Hepatocyte (in vitro differentiated cells): ENCODE measurements at regions not wholly inside any gene's neighbourhood (a gene's known extent, or its start where the extent isn't known, plus 50 kb on each side); places are given as distances from the start of the nearest gene placed in this dataset.
"Not testable (repeated sequence)": the region's sequence is repeated elsewhere in the genome, so short reads cannot be mapped to it uniquely, and the experiment has no call there.

Experiments
- DNase-seq: peaks from one replicate; pipeline ENCODE4 v3.0.0-alpha.2; 2016; ENCODE audit warnings: low spot score
- H2AFZ ChIP-seq: fragments of 200-600 bp; sonication (generic); 2 replicates; pipeline ENCODE4 v1.6.0; 2016; ENCODE audit warnings: antibody characterized with exemption, mild to moderate bottlenecking
- H3K27ac ChIP-seq: fragments of 200-600 bp; sonication (generic); 2 replicates; pipeline ENCODE4 v1.5.1; 2016; ENCODE audit warnings: mild to moderate bottlenecking
- H3K27me3 ChIP-seq: fragments of 200-600 bp; sonication (generic); 2 replicates; pipeline ENCODE4 v1.6.1; 2016
- H3K36me3 ChIP-seq: fragments of 200-600 bp; sonication (generic); replicated peaks from 2 replicates; pipeline ENCODE4 v1.5.1; 2016; ENCODE audit warnings: low read depth; ENCODE audit not compliant: insufficient read depth
- H3K4me1 ChIP-seq: fragments of 200-600 bp; sonication (generic); 2 replicates; pipeline ENCODE4 v1.5.1; 2016; ENCODE audit warnings: mild to moderate bottlenecking, moderate library complexity; ENCODE audit not compliant: insufficient read depth
- H3K4me2 ChIP-seq: fragments of 200-600 bp; sonication (generic); 2 replicates; pipeline ENCODE4 v1.6.0; 2016
- H3K4me3 ChIP-seq: fragments of 200-600 bp; sonication (generic); 2 replicates; pipeline ENCODE4 v1.5.1; 2016; ENCODE audit warnings: mild to moderate bottlenecking
- H3K79me2 ChIP-seq: fragments of 200-600 bp; sonication (generic); 2 replicates; pipeline ENCODE4 v1.6.0; 2017; ENCODE audit warnings: mild to moderate bottlenecking
- H3K9me2 ChIP-seq: fragments of 200-600 bp; sonication (generic); replicated peaks from 2 replicates; pipeline ENCODE4 v1.6.0; 2017; ENCODE audit warnings: mild to moderate bottlenecking; ENCODE audit not compliant: insufficient read depth
- H3K9me3 ChIP-seq: fragments of 200-600 bp; sonication (generic); 2 replicates; pipeline ENCODE4 v1.5.1; 2016; ENCODE audit warnings: low read depth, mild to moderate bottlenecking
- H4K20me1 ChIP-seq: fragments of 200-600 bp; sonication (generic); 2 replicates; pipeline ENCODE4 v1.6.0; 2016; ENCODE audit warnings: mild to moderate bottlenecking; ENCODE audit not compliant: insufficient read depth, poor library complexity, severe bottlenecking
- CTCF ChIP-seq: fragments of 200-600 bp; sonication (generic); IDR thresholded peaks from 2 replicates; pipeline ENCODE4 v1.5.1; 2016; ENCODE audit warnings: antibody characterized with exemption, mild to moderate bottlenecking; ENCODE audit not compliant: poor library complexity
- EZH2 ChIP-seq: fragments of 200-600 bp; sonication (generic); IDR thresholded peaks from 2 replicates; pipeline ENCODE4 v1.6.1; 2016; ENCODE audit warnings: antibody characterized with exemption, mild to moderate bottlenecking, borderline replicate concordance
- EZH2phosphoT487 ChIP-seq: fragments of 200-600 bp; sonication (generic); IDR thresholded peaks from one replicate; pipeline ENCODE4 v1.6.1; 2018; ENCODE audit warnings: antibody characterized with exemption, mild to moderate bottlenecking, low read depth, moderate library complexity; ENCODE audit not compliant: unreplicated experiment, severe bottlenecking
- WGBS: methylation state at CpG from one replicate; pipeline ENCODE4 v1.1.6; 2016; ENCODE audit warnings: low lambda C conversion rate; ENCODE audit errors: missing lambda C conversion rate; 5-methylcytosine and 5-hydroxymethylcytosine counted together

- no peaks in the 10 kb centered on the region for H4K20me1 ChIP-seq
These were observed 142.8 kb downstream of the NECTIN1 start for GRCh38 chr11:119586181-119586580.

GRCh38 chr11:119585043-119585781 lies 143.8 kb downstream of the NECTIN1 start:
- no peaks in the 10 kb centered on the region for H3K36me3 ChIP-seq
- H3K9me3 ChIP-seq: no peaks in the 10 kb centered on the region
- no peak for TF ChIP-seq EZH2phosphoT487
- no peak for TF ChIP-seq CTCF
- no peak for TF ChIP-seq EZH2
- H3K27ac ChIP-seq: no peak overlapping the region
- H4K20me1 ChIP-seq: no peaks in the 10 kb centered on the region
- peaks cover 11% of the 10 kb centered on the region for H3K4me1 ChIP-seq
- peak overlapping the region; percentile 73 for H2AFZ ChIP-seq
- H3K79me2 ChIP-seq: no peaks in the 10 kb centered on the region
- 4% methylated on average over 26 of the region's 38 CpGs for WGBS
- no peaks in the 10 kb centered on the region for H3K9me2 ChIP-seq
- peaks cover 11% of the 10 kb centered on the region for H3K27me3 ChIP-seq
- H3K4me2 ChIP-seq: peak overlapping the region; percentile 97
- DNase-seq: peak; percentile 54
- H3K4me3 ChIP-seq: peak overlapping the region; percentile 41

More at GRCh38 chr11:119586181-119586580, 142.8 kb downstream of the NECTIN1 start:
- Histone ChIP-seq H3K4me1 (peaks cover 11% of the 10 kb centered on the region), H3K27me3 (peaks cover 11% of the 10 kb centered on the region), H3K27ac (no peak overlapping the region), H3K9me3 (no peaks in the 10 kb centered on the region), H3K4me3 (no peak overlapping the region), H3K79me2 (no peaks in the 10 kb centered on the region), H3K9me2 (no peaks in the 10 kb centered on the region), H3K36me3 (no peaks in the 10 kb centered on the region), H3K4me2 (no peak overlapping the region), H2AFZ (no peak overlapping the region)
- 71% methylated on average over 6 of the region's 6 CpGs for WGBS
- no peak for TF ChIP-seq EZH2phosphoT487
- DNase-seq: no peak

- Histone ChIP-seq H3K4me3 (peak overlapping the region; percentile 41), H3K4me2 (peak overlapping the region; percentile 97), H3K9me3 (no peaks in the 10 kb centered on the region), H3K27me3 (peaks cover 11% of the 10 kb centered on the region), H3K36me3 (no peaks in the 10 kb centered on the region), H4K20me1 (no peaks in the 10 kb centered on the region), H3K4me1 (peaks cover 11% of the 10 kb centered on the region), H3K79me2 (no peaks in the 10 kb centered on the region), H3K27ac (no peak overlapping the region), H2AFZ (peak overlapping the region; percentile 73), H3K9me2 (no peaks in the 10 kb centered on the region)
- TF ChIP-seq CTCF: no peak
- no peak for TF ChIP-seq EZH2phosphoT487
- no peak for TF ChIP-seq EZH2
- DNase-seq: peak; percentile 74
- 1% methylated on average over 53 of the region's 56 CpGs for WGBS
These were observed 144.6 kb downstream of the NECTIN1 start for GRCh38 chr11:119584193-119585042.

GRCh38 chr11:119583585-119583984 lies 145.4 kb downstream of the NECTIN1 start:
- Histone ChIP-seq H3K79me2 (no peaks in the 10 kb centered on the region), H2AFZ (no peak overlapping the region), H3K4me3 (no peak overlapping the region), H3K27ac (no peak overlapping the region), H3K4me2 (peak overlapping the region; percentile 97), H3K9me2 (no peaks in the 10 kb centered on the region), H3K9me3 (no peaks in the 10 kb centered on the region), H3K4me1 (peaks cover 11% of the 10 kb centered on the region), H4K20me1 (no peaks in the 10 kb centered on the region), H3K27me3 (peaks cover 15% of the 10 kb centered on the region), H3K36me3 (no peaks in the 10 kb centered on the region)
- WGBS: 89% methylated on average over 6 of the region's 6 CpGs
- TF ChIP-seq EZH2 (no peak), CTCF (peak; percentile 21), EZH2phosphoT487 (no peak)
- no peak for DNase-seq

GRCh38 chr11:119581396-119581795 lies 147.6 kb downstream of the NECTIN1 start:
- H3K36me3 ChIP-seq, H3K9me3 ChIP-seq, H4K20me1 ChIP-seq, H3K4me3 ChIP-seq, DNase-seq, H3K79me2 ChIP-seq, H2AFZ ChIP-seq, H3K9me2 ChIP-seq, H3K27ac ChIP-seq, H3K4me2 ChIP-seq: not testable (repeated sequence)
- Histone ChIP-seq H3K4me1 (peaks cover 11% of the 10 kb centered on the region), H3K27me3 (peaks cover 15% of the 10 kb centered on the region)
- 87% methylated on average over 3 of the region's 3 CpGs for WGBS
